Activated CD4-positive, alpha-beta T cell treated with anti-CD3 and anti-CD28 coated beads for 48 hours (primary cell): ENCODE measurements at regions not wholly inside any gene's neighbourhood (a gene's known extent, or its start where the extent isn't known, plus 50 kb on each side); places are given as distances from the start of the nearest gene placed in this dataset.
"Not testable (repeated sequence)": the region's sequence is repeated elsewhere in the genome, so short reads cannot be mapped to it uniquely, and the experiment has no call there.

ENCODE experiments used
- DNase-seq: peaks from one replicate; pipeline ENCODE4 v3.0.0-alpha.2; 2020

- no peak for DNase-seq
Observed at GRCh38 chr18:1425679-1426078, 521.0 kb downstream of the ADCYAP1 start.

GRCh38 chr18:1435487-1435886 is 530.8 kb downstream of the ADCYAP1 start:
- DNase-seq, result no peak

- DNase-seq, result no peak
Observed at GRCh38 chr18:1436199-1436598, 531.5 kb downstream of the ADCYAP1 start.

DNA sequence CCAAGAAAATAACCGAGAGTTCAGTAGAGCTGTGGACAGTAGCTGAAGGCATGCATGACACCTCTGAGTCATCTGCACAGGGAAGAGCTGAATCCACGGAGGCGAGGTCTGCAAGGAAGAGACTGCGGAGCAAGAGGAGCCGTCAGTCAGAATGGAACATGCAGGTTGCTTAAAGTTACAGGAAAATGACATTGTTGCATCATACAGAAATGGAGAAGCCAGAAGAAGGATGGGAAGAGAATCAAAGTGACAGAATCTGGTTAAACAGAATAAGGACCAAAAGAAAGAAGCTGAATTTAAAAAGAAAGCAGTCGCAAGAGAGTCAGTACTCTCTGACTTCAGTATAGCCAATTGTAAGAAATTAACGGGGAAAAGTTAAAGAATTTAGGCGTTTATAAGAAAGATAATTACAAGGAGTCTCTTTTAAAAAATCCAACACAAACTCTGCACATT is 533.8 kb downstream of the ADCYAP1 start:
- DNase-seq, result no peak

DNA sequence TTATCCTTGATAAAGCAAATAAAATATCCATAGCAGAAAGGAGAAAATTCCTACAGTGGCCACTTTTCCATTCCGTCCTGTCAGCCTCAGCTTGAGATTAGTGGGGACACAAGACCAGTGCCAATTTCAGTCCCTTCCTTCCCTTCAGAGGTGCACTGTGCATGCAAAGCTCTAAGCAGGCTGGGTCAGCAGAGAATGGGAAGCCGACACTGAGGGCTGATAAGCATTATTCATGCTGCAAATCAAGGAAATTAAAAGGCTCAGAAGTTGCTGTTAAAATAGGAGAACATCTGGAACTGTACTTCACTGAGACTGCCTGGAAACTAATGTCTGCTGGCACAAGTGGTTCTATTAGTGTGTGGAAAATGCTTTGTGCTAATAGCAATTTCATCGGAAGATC is 534.3 kb downstream of the ADCYAP1 start:
- DNase-seq, result no peak

- DNase-seq, result not testable (repeated sequence)
Observed at GRCh38 chr18:1444062-1444461, 539.4 kb downstream of the ADCYAP1 start.

- no peak for DNase-seq
Observed at GRCh38 chr18:1446765-1447164, 542.1 kb downstream of the ADCYAP1 start.

DNA sequence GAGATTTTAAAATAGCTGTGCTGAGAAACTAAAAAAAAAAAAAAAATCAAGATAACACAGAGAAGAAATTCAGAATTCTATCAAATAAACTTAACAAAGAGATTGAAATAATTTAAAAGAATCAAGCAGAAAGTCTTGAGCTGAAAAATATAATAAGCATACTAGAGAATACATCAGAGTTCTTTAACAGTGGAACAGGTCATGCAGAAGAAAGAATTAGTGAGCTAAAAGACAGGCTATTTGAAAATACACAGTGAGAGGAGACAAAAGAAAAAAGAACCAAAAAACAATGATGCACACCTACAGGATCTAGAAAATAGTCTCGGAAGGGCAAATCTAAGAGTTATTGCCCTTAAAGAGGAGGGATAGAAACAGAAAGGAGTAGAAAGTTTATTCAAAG is 548.1 kb downstream of the ADCYAP1 start:
- DNase-seq, result no peak

GRCh38 chr18:1455605-1456004 is 550.9 kb downstream of the ADCYAP1 start:
- DNase-seq, result no peak

GRCh38 chr18:1458547-1458946 is 553.9 kb downstream of the ADCYAP1 start:
- no peak for DNase-seq

DNA sequence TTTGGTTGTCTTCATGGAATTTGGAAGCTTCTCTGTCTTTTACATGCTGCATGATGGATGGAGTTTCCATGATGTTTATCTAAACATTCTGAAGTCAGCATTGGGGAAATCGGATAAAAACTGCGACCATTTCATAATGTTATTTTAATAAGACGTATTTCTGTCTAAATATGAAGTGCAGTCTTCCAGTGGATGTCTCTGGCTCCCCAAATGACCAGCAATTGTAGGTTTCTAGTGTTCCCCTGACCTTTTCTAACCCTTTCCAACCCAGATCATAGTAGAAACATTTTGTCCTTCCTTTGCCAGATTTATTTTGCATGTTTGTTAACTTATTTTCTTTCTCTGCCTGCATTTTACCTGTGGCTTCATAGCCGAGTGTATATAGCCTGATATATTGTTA is 559.3 kb downstream of the ADCYAP1 start:
- DNase-seq, result no peak

DNA sequence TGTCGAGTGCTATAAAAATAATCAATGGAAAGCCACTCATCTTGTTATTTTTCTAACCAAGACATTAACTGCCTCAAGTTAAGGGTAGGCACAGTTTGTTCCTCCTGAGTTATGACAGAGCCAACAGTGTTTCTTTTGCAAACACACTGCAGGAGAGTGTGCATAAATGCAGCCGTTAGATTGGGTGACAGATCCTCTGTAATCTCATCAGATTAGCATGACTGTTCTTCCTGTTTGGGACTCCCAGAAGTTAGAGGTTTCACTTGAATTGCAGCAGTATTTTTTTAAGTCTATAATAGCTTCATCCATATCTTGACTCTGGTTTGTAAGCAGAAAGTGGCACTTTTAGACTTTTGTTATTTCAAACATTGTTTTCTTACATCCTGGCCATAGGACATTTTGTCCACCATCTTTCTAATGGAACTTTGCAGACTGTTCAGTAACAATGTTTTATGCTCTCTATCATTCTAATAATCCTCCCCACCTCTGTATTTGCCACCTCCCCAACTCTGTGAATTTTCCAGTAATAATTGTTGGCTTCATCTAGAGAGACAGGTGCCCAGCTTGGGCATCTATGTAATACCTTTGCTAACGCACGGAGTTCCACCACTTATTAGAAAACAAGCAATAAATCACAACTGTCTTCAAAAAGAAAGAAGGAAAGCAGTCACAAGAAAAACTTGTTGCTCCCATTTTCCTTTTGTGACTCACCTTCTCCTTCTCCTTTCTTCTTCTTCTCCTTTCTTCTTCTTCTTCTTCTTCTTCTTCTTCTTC is 560.0 kb downstream of the ADCYAP1 start:
- DNase-seq, result no peak

DNA sequence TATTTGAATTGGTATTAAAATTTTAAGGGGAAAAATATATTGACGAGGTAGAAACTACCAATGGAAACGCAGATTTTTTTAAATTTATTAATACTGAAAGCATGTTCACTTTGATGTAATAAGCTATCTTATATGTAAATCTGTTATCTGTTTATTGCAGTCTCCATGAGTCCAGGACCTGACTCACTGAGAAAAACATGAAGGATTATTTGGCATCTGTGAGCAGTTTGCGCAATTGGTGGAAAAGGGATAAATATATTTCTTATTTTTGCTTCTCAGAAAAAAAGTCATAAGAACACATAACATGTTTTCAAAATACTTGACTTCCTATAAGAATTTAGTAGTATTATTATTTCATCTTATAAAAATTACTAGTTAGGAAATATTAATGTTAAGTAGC is 561.4 kb downstream of the ADCYAP1 start:
- DNase-seq, result no peak

DNA sequence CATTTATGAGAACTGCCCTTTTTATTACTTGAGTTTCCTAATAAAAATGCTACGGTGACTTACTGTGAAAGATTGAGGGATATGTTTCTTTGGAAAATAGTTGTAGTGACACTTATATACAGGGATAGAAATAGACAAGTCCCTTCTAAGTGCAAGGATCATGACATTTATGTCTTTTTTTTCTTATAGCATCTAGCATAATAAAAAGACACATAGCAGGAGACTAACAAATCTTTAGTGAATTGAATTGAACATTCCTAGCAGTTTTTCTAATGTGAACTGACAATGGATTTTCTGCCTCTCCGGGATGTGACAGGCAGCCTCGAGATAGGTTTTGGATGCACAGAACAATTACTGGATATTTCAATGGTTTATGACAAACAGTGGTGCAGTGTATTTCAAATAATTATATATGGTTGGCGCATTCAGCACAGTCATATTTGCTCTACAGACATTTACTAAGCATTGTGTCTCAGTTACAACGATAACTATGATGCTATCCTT is 562.8 kb downstream of the ADCYAP1 start:
- DNase-seq, result no peak

- no peak for DNase-seq
Observed at GRCh38 chr18:1468550-1468949, 563.9 kb downstream of the ADCYAP1 start.

- no peak for DNase-seq
Observed at GRCh38 chr18:1475867-1476266, 571.2 kb downstream of the ADCYAP1 start.

- DNase-seq, result no peak
Observed at GRCh38 chr18:1480309-1480708, 575.6 kb downstream of the ADCYAP1 start.

DNA sequence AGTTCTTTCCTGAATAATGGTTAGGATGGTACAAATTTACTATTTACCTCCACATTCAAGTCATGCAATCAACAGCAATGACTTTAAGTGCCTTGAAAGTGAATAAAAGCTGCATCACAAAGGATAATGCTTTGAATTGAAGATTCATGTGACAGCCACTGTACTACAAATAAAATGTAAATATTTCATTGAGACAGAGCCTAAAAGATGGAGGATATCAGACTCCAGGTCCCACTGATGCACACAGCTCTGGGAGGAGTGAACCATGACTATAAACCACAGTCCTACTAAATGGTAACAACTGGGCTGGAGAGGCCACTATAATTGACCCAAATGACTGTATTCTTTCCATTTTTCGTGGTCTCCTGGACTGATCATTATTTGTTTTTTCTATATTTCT is 576.9 kb downstream of the ADCYAP1 start:
- DNase-seq, result no peak

DNA sequence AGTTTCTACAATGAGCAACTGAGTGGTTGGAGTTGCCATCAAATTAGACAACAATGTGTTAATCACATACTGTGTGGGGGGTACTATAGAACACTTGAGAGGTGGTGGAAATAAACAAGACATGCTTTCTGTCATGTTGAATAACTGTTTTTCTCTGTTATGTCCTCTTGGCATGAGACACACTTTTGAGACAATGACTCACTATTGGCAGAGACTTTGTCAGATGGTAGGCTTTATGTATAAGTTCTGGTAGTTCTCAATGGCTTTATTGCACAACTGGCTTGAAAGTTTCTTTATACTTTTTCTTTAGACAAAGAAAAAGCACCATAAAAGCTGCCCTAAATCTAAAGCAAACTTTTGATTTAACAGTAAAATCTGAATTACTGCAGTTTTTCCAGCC is 578.7 kb downstream of the ADCYAP1 start:
- no peak for DNase-seq

DNA sequence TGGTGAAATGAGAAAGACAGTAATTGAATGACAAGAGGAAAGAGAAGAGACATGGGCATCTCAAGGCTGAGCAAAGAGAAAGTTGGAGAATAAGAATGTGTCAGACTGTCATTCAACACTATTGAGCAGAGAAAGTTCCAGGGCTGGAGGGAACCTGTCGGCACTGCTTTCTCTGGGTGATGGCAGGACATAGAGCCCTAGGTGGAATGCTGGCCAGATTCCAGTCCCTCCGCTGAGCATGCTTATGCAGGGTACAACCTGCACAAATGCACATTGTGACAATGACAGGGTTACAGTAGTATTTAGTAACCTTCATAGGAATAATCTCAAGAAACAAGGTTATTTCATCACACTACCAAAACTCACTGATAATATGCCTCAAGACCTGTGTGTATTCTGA is 582.8 kb downstream of the ADCYAP1 start:
- DNase-seq, result no peak

DNA sequence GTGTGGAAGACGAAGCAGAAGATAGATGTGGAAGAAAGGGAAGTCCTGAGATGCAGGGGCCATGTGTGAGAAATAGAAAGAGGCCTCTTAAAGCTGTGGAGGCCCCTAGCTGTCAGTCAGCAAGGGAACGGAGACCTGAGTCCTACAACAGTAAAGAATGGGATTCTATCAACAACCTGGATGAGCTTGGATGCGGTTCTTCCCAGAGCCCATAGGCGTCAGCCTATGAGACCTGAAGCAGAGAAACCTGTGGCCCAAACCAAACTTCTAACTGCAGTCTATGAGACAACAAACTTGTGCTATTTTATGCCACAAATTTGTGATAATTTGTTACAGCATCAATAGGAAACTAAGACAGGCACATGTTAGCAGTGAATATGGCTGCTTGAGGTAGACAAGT is 583.7 kb downstream of the ADCYAP1 start:
- DNase-seq, result no peak

- no peak for DNase-seq
Observed at GRCh38 chr18:1488957-1489356, 584.3 kb downstream of the ADCYAP1 start.

- no peak for DNase-seq
Observed at GRCh38 chr18:1495387-1495786, 590.7 kb downstream of the ADCYAP1 start.

GRCh38 chr18:1496096-1496495 is 591.4 kb downstream of the ADCYAP1 start:
- no peak for DNase-seq

GRCh38 chr18:1498216-1498615 is 593.5 kb downstream of the ADCYAP1 start:
- DNase-seq, result no peak
